ENCODE measurements at regions not wholly inside any gene's neighbourhood (a gene's known extent, or its start where the extent isn't known, plus 50 kb on each side); places are given as distances from the start of the nearest gene placed in this dataset.
A peak's percentile ranks its signal among the peaks of the same experiment; 100 is the strongest.
"Not testable (repeated sequence)": the region's sequence is repeated elsewhere in the genome, so short reads cannot be mapped to it uniquely, and the experiment has no call there.

DNA sequence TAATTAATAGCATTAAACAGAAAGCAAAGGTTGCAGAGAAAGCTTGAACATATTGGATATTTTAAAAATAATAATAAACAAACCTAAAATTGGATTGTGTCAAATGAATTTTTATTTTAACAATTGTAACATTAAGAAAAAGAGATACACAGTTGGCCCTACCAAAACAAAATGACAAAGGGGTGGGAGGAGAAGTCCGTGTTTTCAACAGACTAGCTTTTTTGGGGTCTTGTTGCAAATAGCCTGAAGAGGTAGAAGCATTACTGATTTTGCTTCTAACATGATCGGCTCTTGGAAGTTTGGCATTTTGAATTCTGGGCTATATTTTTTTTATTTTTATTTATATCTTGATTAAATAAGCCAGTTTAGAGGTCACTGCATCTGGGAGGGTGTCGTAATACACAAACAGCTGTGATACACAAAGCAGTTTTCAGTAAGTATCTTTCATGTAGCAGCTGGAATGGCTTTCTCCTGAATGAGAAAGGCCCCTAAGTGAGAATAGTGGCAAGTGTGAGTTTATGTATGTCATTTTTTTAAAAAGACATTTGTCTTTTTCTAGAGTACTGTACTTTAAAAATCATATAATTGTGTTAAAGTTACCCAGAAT lies 85.5 kb upstream of the ZNF217 start:
- Histone ChIP-seq H3K36me3 (ENCODE audit: insufficient read depth, low read length) (no peaks in the 10 kb centered on the region), H3K9me3 (ENCODE audit: control insufficient read depth, insufficient read depth, low read length) (no peaks in the 10 kb centered on the region), H3K9ac (ENCODE audit: low read depth, low read length) (no peak overlapping the region), H3K4me1 (ENCODE audit: insufficient read depth, low read length) (peaks cover 29% of the 10 kb centered on the region)

DNA sequence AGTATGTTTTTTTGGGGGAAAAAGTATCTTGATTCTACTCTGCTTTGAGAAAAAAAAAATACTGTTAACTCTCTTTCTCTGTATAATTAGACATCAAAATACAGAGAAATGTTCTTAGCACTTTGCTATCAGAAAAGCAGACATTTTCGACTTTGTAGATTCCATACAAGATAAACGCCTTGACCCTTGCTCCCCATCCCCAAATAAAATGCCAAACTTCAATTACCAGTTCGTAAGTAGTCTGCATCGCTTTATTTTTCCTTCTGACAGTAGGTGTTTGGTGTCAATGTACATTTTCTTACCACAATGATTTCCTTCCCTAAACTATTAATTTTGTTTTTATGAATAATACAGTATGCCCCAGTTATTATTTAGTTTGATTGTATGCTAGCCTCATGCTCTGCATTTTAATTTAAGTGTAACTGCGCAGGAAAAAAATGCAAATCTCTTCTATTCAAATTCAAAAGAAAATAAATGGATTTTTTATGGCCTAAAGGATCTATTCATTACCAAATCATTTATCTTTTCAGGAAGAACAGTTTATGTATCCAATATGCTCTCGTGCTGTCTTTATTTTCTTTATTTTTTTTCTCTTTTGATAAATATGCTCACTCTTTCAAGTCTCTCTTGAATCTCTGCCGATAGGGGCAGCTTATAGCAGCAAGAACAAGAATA lies 84.8 kb upstream of the ZNF217 start:
- no peaks in the 10 kb centered on the region for H3K9me3 ChIP-seq (ENCODE audit: control insufficient read depth, insufficient read depth, low read length)
- no peaks in the 10 kb centered on the region for H3K36me3 ChIP-seq (ENCODE audit: insufficient read depth, low read length)
- H3K4me1 ChIP-seq (ENCODE audit: insufficient read depth, low read length): peaks cover 29% of the 10 kb centered on the region
- H3K9ac ChIP-seq (ENCODE audit: low read depth, low read length): 0 out of 2 replicates have a peak overlapping the region, but pooled peaks have one; percentile 5

DNA sequence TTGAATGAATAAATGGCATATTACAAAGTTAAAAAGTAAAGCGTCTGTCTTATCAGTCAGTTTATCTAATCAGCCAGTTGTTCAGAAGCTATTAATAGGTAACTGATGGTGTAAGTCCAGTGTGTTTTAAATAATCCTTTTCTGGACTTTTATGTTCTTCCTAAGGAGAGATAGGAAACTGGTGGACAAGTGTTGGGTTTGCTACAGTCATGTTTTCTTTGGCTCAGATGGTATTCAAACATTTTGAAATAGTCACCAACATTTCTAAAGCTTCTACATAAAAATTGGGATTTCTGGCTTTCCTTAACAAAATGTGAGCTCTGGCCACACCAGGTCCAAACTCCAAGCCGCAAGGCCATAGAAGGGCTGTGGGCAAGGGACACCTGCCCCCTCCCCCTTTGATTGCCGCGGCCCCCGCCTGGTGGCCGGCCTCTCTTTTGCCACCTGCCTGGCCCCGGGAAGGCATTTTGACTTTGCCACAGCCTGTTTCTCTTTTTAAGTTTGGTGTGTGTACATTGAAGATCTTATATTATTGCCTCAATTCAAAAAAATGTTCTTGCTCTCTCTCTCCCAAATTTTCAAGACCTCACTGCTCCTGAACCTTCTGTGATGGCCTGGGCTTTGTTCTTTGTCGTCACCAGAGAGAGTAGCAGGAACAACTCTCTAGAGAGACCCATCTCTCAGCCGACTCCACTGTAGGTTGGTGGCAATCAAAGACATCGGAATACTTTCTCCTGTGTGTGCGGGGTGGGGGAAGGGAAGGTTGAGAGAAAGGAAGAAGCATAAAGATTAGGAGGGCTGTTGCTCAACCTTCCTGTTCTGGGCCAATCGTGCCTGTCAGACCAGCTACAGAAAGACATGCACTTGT lies 84.0 kb upstream of the ZNF217 start:
- Histone ChIP-seq H3K36me3 (ENCODE audit: insufficient read depth, low read length) (no peaks in the 10 kb centered on the region), H3K9ac (ENCODE audit: low read depth, low read length) (peak overlapping the region; percentile 5; the same call in 1 of the 2 replicates), H3K9me3 (ENCODE audit: control insufficient read depth, insufficient read depth, low read length) (no peaks in the 10 kb centered on the region), H3K4me1 (ENCODE audit: insufficient read depth, low read length) (peaks cover 29% of the 10 kb centered on the region)

DNA sequence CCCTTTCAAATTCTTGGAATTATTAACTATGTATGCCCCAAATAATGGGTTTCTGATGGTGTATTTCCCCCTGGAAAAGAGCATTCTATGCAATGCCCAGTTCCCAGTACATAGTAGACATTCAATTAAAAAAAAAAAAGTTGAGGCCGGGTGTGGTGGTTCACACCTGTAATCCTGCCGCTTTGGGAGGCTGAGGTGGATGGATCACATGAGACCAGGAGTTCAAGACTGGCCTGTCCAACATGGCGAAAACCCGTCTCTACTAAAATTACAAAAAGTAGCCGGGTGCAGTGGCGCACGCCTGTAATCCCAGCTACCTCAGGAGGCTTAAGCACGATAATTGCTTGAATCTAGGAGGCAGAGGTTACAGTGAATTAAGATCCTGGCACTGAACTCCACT lies 83.3 kb upstream of the ZNF217 start:
- Histone ChIP-seq H3K9ac (ENCODE audit: low read depth, low read length) (no peak overlapping the region), H3K9me3 (ENCODE audit: control insufficient read depth, insufficient read depth, low read length) (no peaks in the 10 kb centered on the region), H3K4me1 (ENCODE audit: insufficient read depth, low read length) (peaks cover 29% of the 10 kb centered on the region), H3K36me3 (ENCODE audit: insufficient read depth, low read length) (no peaks in the 10 kb centered on the region)

DNA sequence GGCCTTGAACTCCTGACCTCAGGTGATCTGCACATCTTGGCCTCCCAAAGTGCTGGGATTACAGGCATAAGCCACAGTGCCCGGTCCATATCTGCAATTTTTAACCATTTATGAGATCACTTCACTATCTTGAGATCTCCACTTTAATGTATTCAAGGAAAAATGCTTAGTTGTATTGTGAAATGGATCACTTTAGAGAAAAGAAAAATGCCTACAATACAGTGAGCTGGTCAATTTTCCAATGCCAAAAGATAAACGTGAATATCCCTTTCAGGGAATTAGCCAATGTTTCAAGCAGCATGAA lies 82.8 kb upstream of the ZNF217 start:
- Histone ChIP-seq H3K9me3 (ENCODE audit: control insufficient read depth, insufficient read depth, low read length) (no peaks in the 10 kb centered on the region), H3K9ac (ENCODE audit: low read depth, low read length) (no peak overlapping the region), H3K4me1 (ENCODE audit: insufficient read depth, low read length) (peaks cover 29% of the 10 kb centered on the region), H3K36me3 (ENCODE audit: insufficient read depth, low read length) (no peaks in the 10 kb centered on the region)

GRCh38 chr20:53672484-53673129 lies 79.0 kb upstream of the ZNF217 start:
- H3K9ac ChIP-seq (ENCODE audit: low read depth, low read length): no peak overlapping the region
- H3K36me3 ChIP-seq (ENCODE audit: insufficient read depth, low read length): no peaks in the 10 kb centered on the region
- H3K4me1 ChIP-seq (ENCODE audit: insufficient read depth, low read length): peaks cover 3% of the 10 kb centered on the region; the same call in 1 of the 2 replicates
- no peaks in the 10 kb centered on the region for H3K9me3 ChIP-seq (ENCODE audit: control insufficient read depth, insufficient read depth, low read length)

- H3K9ac ChIP-seq (ENCODE audit: low read depth, low read length): no peak overlapping the region
- H3K4me1 ChIP-seq (ENCODE audit: insufficient read depth, low read length): no peaks in the 10 kb centered on the region
- H3K36me3 ChIP-seq (ENCODE audit: insufficient read depth, low read length): no peaks in the 10 kb centered on the region
- no peaks in the 10 kb centered on the region for H3K9me3 ChIP-seq (ENCODE audit: control insufficient read depth, insufficient read depth, low read length)
Observed at GRCh38 chr20:53671370-53671769, 77.7 kb upstream of the ZNF217 start.

DNA sequence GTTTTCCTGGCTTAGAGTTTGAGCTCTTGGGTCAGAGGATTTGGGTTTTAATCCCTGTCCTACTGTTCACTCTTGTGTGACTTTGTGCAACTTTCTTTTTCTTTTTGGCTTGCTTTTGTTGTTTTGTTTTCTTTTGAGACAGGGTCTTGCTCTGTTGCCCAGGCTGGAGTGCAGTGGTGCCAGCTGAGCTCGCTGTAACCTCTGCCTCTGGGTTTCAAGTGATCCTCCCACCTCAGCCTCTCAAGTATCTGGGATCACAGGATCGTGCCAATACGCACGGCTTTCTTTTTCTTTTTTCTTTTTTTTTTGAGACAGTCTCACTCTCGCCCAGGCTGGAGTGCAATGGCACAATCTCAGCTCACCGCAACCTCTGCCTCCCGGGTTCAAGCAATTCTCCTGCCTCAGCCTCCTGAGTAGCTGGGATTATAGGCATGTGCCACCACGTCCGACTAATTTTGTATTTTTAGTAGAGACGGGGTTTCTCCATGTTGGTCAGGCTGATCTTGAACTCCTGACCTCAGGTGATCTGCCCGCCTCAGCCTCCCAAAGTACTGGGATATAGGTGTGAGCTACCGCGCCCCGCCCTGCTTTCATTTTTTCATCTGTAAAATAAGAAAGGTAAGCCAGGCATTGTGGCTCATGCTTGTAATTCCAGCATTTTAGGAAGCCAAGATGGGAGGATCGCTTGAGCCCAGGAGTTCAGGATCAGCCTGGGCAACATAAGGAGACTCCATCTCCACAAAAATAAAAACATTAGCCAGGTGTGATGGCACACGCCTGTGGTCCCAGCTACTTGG lies 76.1 kb upstream of the ZNF217 start:
- H3K9ac ChIP-seq (ENCODE audit: low read depth, low read length); H3K9me3 ChIP-seq (ENCODE audit: control insufficient read depth, insufficient read depth, low read length): not testable (repeated sequence)

GRCh38 chr20:53668992-53669391 lies 75.4 kb upstream of the ZNF217 start:
- Histone ChIP-seq H3K4me1 (ENCODE audit: insufficient read depth, low read length) (no peaks in the 10 kb centered on the region), H3K9me3 (ENCODE audit: control insufficient read depth, insufficient read depth, low read length) (no peaks in the 10 kb centered on the region), H3K36me3 (ENCODE audit: insufficient read depth, low read length) (no peaks in the 10 kb centered on the region), H3K9ac (ENCODE audit: low read depth, low read length) (no peak overlapping the region)

More for the DNA sequence above, 76.1 kb upstream of the ZNF217 start:
- H3K4me1 ChIP-seq (ENCODE audit: insufficient read depth, low read length); H3K36me3 ChIP-seq (ENCODE audit: insufficient read depth, low read length): not testable (repeated sequence)

DNA sequence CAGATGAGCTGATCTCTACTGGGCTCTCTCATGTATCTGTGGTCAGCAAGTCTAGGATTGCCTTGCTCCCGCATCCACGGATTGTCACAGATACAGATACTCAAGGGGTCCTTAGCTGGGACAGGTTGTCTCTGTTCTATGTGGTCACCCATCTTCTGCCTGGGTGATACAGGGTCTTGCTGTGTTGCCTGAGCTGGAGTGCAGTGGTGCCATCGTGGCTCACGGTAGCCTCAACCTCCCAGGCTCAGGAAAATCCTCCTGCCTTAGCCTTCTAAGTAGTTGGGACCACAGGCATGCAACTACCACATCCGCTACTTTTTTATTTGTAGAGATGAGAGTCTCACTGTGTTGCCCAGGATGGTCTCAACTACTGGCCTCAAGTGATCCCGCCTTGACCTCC lies 72.5 kb upstream of the ZNF217 start:
- Histone ChIP-seq H3K9ac (ENCODE audit: low read depth, low read length) (no peak overlapping the region), H3K4me1 (ENCODE audit: insufficient read depth, low read length) (peaks cover under 1% of the 10 kb centered on the region; the same call in 1 of the 2 replicates), H3K9me3 (ENCODE audit: control insufficient read depth, insufficient read depth, low read length) (no peaks in the 10 kb centered on the region), H3K36me3 (ENCODE audit: insufficient read depth, low read length) (no peaks in the 10 kb centered on the region)

DNA sequence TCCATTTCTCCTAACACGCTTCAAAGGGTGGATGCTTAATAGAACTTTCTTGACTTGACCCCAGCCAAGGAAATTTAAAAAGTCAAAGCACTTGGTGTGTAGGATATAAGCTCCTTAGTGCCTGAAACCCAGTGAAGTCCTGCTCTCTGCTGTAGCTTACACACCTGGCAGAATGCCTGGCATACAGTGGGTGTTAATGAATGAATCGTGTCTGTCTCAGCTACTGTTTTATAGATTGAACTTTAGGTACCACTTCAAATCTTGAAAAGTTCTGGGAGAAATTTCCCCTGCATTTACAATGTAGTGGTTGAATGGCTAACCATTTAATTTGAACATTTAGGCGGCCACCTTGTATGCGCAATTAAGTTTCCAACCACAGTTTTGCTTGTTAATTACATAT lies 70.5 kb upstream of the ZNF217 start:
- Histone ChIP-seq H3K9me3 (ENCODE audit: control insufficient read depth, insufficient read depth, low read length) (no peaks in the 10 kb centered on the region), H3K36me3 (ENCODE audit: insufficient read depth, low read length) (no peaks in the 10 kb centered on the region), H3K4me1 (ENCODE audit: insufficient read depth, low read length) (peaks cover 8% of the 10 kb centered on the region), H3K9ac (ENCODE audit: low read depth, low read length) (no peak overlapping the region)

DNA sequence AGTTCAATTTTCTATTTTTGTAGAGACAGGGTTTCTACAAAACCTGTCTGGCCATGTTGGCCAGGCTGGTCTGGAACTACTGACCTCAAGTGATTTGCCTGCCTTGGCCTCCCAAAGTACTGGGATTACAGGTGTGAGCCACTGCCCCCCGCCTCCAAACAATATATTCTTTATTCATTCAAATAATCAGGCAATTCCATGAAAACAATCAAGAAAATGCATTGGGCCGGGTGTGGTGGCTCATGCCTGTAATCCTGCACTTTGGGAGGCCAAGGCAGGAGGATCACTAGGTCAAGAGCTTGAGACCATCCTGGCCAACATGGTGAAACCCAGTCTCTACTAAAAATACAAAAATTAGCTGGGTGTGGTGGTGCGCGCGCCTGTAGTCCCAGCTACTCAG lies 69.9 kb upstream of the ZNF217 start:
- not testable (repeated sequence) for H3K36me3 ChIP-seq (ENCODE audit: insufficient read depth, low read length); H3K9ac ChIP-seq (ENCODE audit: low read depth, low read length); H3K4me1 ChIP-seq (ENCODE audit: insufficient read depth, low read length); H3K9me3 ChIP-seq (ENCODE audit: control insufficient read depth, insufficient read depth, low read length)

DNA sequence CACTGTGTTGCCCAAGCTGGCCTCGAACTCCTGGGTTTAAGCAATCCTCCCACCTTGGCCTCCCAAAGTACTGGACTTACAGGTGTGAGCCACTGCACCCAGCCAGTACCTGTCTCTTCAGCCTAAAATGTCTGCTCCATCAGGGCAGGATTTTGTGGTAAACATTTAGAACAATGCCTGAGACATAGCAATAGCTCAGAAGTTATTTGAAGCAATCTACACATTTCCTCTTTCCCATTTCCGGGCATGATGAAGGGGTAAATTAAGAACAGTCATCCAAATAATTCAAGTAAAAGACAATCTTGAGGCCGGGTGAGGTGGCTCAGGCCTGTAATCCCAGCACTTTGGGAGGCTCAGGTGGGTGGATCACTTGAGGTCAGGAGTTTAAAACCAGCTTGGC lies 69.0 kb upstream of the ZNF217 start:
- Histone ChIP-seq H3K4me1 (ENCODE audit: insufficient read depth, low read length) (peaks cover 10% of the 10 kb centered on the region), H3K36me3 (ENCODE audit: insufficient read depth, low read length) (no peaks in the 10 kb centered on the region), H3K9ac (ENCODE audit: low read depth, low read length) (no peak overlapping the region), H3K9me3 (ENCODE audit: control insufficient read depth, insufficient read depth, low read length) (no peaks in the 10 kb centered on the region)

- Histone ChIP-seq H3K9me3 (ENCODE audit: control insufficient read depth, insufficient read depth, low read length) (no peaks in the 10 kb centered on the region), H3K36me3 (ENCODE audit: insufficient read depth, low read length) (no peaks in the 10 kb centered on the region), H3K9ac (ENCODE audit: low read depth, low read length) (0 out of 2 replicates have a peak overlapping the region, but pooled peaks have one; percentile 59), H3K4me1 (ENCODE audit: insufficient read depth, low read length) (peaks cover 16% of the 10 kb centered on the region)
Observed at GRCh38 chr20:53660947-53661381, 67.3 kb upstream of the ZNF217 start.
